GM13977 (cell line): ENCODE measurements at regions not wholly inside any gene's neighbourhood (a gene's known extent, or its start where the extent isn't known, plus 50 kb on each side); places are given as distances from the start of the nearest gene placed in this dataset.
"Not testable (repeated sequence)": the region's sequence is repeated elsewhere in the genome, so short reads cannot be mapped to it uniquely, and the experiment has no call there.

ENCODE experiments used
- DNase-seq: peaks from one replicate; pipeline ENCODE4 v3.0.0; 2012; ENCODE audit warnings: low spot score
- CTCF ChIP-seq: IDR thresholded peaks from 2 replicates; pipeline ENCODE4 v1.5.1; 2012; ENCODE audit warnings: mild to moderate bottlenecking, control low read depth; ENCODE audit not compliant: insufficient read depth; ENCODE audit errors: extremely low read depth, missing control alignments
- in situ Hi-C: fragments of 300-500 bp; cut with MboI; formaldehyde crosslinking; loops from one replicate; pipeline ENCODE4 v1.12.0; 2022; ENCODE audit warnings: low sequenced_read_pairs, low pct_unique_long_range_greater_than_20kb, mixed read lengths, inconsistent platforms; ENCODE audit not compliant: unreplicated experiment

- in situ Hi-C loops, result no loop called here
- no peak for TF ChIP-seq CTCF
- no peak for DNase-seq
These were observed 130.1 kb downstream of the OTUD1 start for GRCh38 chr10:23568996-23569395.

GRCh38 chr10:23571884-23572283 lies 133.0 kb downstream of the OTUD1 start:
- TF ChIP-seq CTCF, result no peak
- DNase-seq, result no peak
- in situ Hi-C loops, result no loop called here

DNA sequence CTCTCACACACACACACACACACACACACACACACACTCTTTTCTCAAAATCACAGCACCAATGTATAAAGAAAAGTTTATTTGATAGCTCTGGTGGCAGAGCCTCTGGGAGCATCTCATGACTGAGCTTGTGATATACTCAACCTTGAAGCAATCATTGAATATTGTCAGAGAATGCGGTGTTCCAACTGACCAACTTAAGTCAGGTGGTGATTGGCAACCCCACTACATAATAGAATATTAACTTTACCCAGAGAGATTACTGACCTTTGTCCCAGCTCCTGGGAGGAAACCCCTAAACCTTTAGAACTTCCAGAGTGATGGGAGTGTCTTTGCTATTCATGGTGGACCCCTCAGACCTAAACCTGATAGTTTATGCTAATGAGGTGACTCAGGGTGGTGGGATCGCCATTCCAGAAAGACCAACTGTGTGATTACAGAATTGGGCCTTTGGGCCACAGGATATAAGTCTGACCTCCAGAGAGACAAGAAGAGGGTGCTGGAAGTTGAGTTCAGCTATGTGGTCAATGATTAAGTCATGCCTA lies 143.1 kb downstream of the OTUD1 start:
- in situ Hi-C loops, result no loop called here
- no peak for DNase-seq
- TF ChIP-seq CTCF, result no peak

GRCh38 chr10:23584396-23584795 lies 145.5 kb downstream of the OTUD1 start:
- no peak for TF ChIP-seq CTCF
- no peak for DNase-seq
- in situ Hi-C loops, result no loop called here

DNA sequence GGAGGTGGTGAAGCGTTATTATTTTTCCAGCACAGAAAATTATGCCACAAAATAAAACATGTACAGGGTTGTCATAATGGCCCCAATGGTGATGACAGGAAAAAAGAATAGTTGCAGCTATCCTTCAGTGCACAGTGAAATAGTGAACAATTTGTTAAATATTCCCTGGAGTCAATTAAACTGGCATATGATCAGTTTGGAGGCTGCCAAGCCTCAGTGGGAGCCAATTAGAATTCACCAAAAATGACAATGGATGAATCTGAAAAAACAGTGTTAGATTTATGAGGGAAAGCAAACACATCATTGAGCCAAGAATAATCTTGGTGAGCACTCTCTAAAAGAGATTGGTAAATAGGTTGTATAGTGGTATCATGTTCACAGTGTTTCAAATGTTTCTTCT lies 146.3 kb downstream of the OTUD1 start:
- TF ChIP-seq CTCF, result no peak
- in situ Hi-C loops, result no loop called here
- no peak for DNase-seq

- in situ Hi-C loops, result no loop called here
- TF ChIP-seq CTCF, result no peak
- DNase-seq, result no peak
These were observed 146.8 kb downstream of the OTUD1 start for GRCh38 chr10:23585666-23586065.

GRCh38 chr10:23595278-23595677 lies 156.4 kb downstream of the OTUD1 start:
- in situ Hi-C loops, DNase-seq: not testable (repeated sequence)
